GM12878 (cell line): ENCODE measurements at regions not wholly inside any gene's neighbourhood (a gene's known extent, or its start where the extent isn't known, plus 50 kb on each side); places are given as distances from the start of the nearest gene placed in this dataset.

ENCODE experiments used
- ATAC-seq: fragments of 200-7000 bp; cut with Tn5 transposase; 3 replicates; pipeline ENCODE4 v1.9.1; 2020; ENCODE audit warnings: mild to moderate bottlenecking, moderate library complexity
- BruUV-seq: library from RNA; stranded (reverse); fragments of 400-500 nt; replicated peaks from 2 replicates; lab custom pipeline; 2021; lab: Mats Ljungman, UMichigan
- CTCF ChIA-PET: fragments of 300-600 bp; sonication (Branson Sonifier 250); formaldehyde crosslinking; extraction: SDS; loops from one replicate; lab custom pipeline; 2021; ENCODE audit warnings: inconsistent platforms; lab: Yijun Ruan, JAX
- POLR2A ChIA-PET: fragments of 350-600 bp; formaldehyde crosslinking; extraction: SDS; loops from one replicate; lab custom pipeline; 2021; ENCODE audit warnings: inconsistent platforms; lab: Charles Lee
- RAD21 ChIA-PET: fragments of 300-600 bp; sonication (Branson Sonifier 250); formaldehyde crosslinking; loops from one replicate; lab custom pipeline; 2023; ENCODE audit warnings: antibody characterized with exemption; ENCODE audit not compliant: unreplicated experiment; lab: Charles Lee
- SMC1A ChIA-PET: fragments of 300-600 bp; sonication (Branson Sonifier 250); formaldehyde crosslinking; loops from one replicate; lab custom pipeline; 2023; ENCODE audit not compliant: unreplicated experiment, uncharacterized antibody; lab: Charles Lee
- DNase-seq: peaks from one replicate; pipeline ENCODE4 v3.0.0-alpha.2; 2011; ENCODE audit warnings: low read depth, low spot score
- FAIRE-seq: peaks from 3 replicates; lab custom pipeline; 2011; peaks lifted over from hg19 to GRCh38; lab: Jason Lieb, UNC
- H2AFZ ChIP-seq: 2 replicates; pipeline ENCODE4 v1.6.0; 2011; ENCODE audit warnings: low read depth, low read length, control low read depth; ENCODE audit not compliant: control insufficient read depth
- H3K27ac ChIP-seq: 2 replicates; pipeline ENCODE4 v1.5.1; 2011; ENCODE audit warnings: control low read depth; ENCODE audit not compliant: control insufficient read depth, insufficient read depth
- H3K27me3 ChIP-seq, 2 experiments: replicated peaks in 1 of 2; 2 replicates each; pipeline versions ENCODE4 v1.6.0 to v1.6.1; 2011; ENCODE audit warnings: low read length in 1 of 2; ENCODE audit not compliant: control insufficient read depth in 2 of 2, insufficient read depth in 2 of 2
- H3K36me3 ChIP-seq, 2 experiments: 2 replicates each; pipeline ENCODE4 v1.5.1; 2011; ENCODE audit warnings: low read length in 1 of 2; ENCODE audit not compliant: control insufficient read depth in 2 of 2, insufficient read depth in 2 of 2
- H3K4me1 ChIP-seq: 2 replicates; pipeline ENCODE4 v1.6.1; 2011; ENCODE audit warnings: mild to moderate bottlenecking, low read length, moderate library complexity, mixed read lengths; ENCODE audit not compliant: control insufficient read depth, insufficient read depth
- H3K4me2 ChIP-seq: 2 replicates; pipeline ENCODE4 v1.6.0; 2011; ENCODE audit warnings: control low read depth; ENCODE audit not compliant: control insufficient read depth, insufficient read depth
- H3K4me3 ChIP-seq: fragments of 200-600 bp; sonication (generic); 2 replicates; pipeline ENCODE4 v1.5.1; 2016
- H3K79me2 ChIP-seq: 2 replicates; pipeline ENCODE4 v1.6.0; 2011; ENCODE audit warnings: low read length; ENCODE audit not compliant: control insufficient read depth, insufficient read depth
- H3K9ac ChIP-seq: 2 replicates; pipeline ENCODE4 v1.8.0; 2011; ENCODE audit warnings: low read length, control low read depth, mixed read lengths; ENCODE audit not compliant: control insufficient read depth, insufficient read depth
- H3K9me3 ChIP-seq: replicated peaks from 3 replicates; pipeline ENCODE4 v1.5.1; 2011; ENCODE audit warnings: mild to moderate bottlenecking, low read length; ENCODE audit not compliant: control insufficient read depth, insufficient read depth
- H4K20me1 ChIP-seq: 2 replicates; pipeline ENCODE4 v1.6.0; 2011; ENCODE audit not compliant: control insufficient read depth, insufficient read depth
- CREB1 ChIP-seq: IDR thresholded peaks from 2 replicates; pipeline ENCODE4 v1.6.1; 2012; ENCODE audit warnings: low read depth, mild to moderate bottlenecking, inconsistent platforms
- NBN ChIP-seq: fragments of 450-650 bp; IDR thresholded peaks from 2 replicates; pipeline ENCODE4 v1.6.1; 2016
- RAD51 ChIP-seq: fragments of 450-650 bp; IDR thresholded peaks from 2 replicates; pipeline ENCODE4 v1.6.1; 2016; ENCODE audit warnings: moderate library complexity, mild to moderate bottlenecking, inconsistent platforms
- SREBF1 ChIP-seq: IDR thresholded peaks from 2 replicates; pipeline ENCODE4 v1.6.1; 2012; ENCODE audit warnings: mild to moderate bottlenecking, low read length
- SRF ChIP-seq, 2 experiments: IDR thresholded peaks; 2 replicates each; pipeline ENCODE4 v1.6.1; 2011; ENCODE audit warnings: low read depth in 2 of 2, low read length in 2 of 2, mild to moderate bottlenecking in 1 of 2, moderate library complexity in 1 of 2
- TCF12 ChIP-seq: IDR thresholded peaks from 2 replicates; pipeline ENCODE4 v1.6.1; 2011; ENCODE audit warnings: low read depth, mild to moderate bottlenecking, low read length
- ZBED1 ChIP-seq: IDR thresholded peaks from 2 replicates; pipeline ENCODE4 v1.6.1; 2016; ENCODE audit warnings: borderline replicate concordance
- WGBS: methylation state at CpG from one replicate; pipeline ENCODE4 v1.1.6; 2016; ENCODE audit warnings: low lambda C conversion rate; ENCODE audit not compliant: insufficient replicate concordance, insufficient coverage; ENCODE audit errors: missing lambda C conversion rate; 5-methylcytosine and 5-hydroxymethylcytosine counted together
- in situ Hi-C: fragments of 300-500 bp; cut with MboI; formaldehyde crosslinking; loops from 9 replicates; pipeline ENCODE4 v1.14.3; 2018; ENCODE audit warnings: mixed read lengths
- intact Hi-C: fragments of 100-400 bp; cut with micrococcal nuclease; formaldehyde crosslinking; loops from one replicate; pipeline ENCODE4 v1.14.2; 2022; ENCODE audit not compliant: unreplicated experiment

DNA sequence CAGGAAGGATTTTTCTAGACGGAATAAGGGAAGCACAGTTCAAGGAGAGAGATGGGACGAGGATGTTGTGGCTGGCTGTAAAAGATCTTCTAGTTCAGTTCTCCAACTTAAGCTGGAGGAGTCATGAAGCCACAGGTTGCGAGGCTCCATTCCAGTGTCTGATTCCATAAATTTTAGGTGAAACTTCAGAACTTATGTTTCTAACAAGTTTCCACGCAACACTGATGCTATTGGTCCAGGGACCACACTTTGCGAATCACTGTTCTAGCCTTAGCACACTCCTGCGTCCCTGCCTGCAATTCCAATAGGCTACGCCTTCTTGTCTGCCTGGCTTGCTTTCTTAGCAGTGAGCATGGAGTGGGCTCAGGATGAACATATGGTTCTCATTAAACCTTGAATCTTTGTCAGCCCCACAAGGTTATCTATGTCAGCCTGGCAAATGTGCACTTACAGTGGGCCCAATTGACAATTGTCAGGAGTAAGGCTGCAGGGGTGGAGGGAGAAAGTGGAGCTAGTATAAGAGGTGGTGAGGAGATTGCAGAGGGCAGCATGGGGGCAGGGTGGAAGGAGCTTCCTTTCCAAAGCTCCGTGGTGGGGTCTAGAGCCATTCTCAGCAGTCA, 438.1 kb upstream of the ST6GAL2 start:
- ChIA-PET POLR2A (no interaction called here), SMC1A (no interaction called here), RAD21 (no interaction called here), CTCF (no interaction called here)
- Histone ChIP-seq H3K9ac (no peak overlapping the region), H3K4me1 (no peaks in the 10 kb centered on the region), H3K27ac (no peak overlapping the region), H3K4me3 (no peak overlapping the region), H4K20me1 (no peaks in the 10 kb centered on the region), H3K27me3 (no peaks in the 10 kb centered on the region), H3K79me2 (no peaks in the 10 kb centered on the region), H2AFZ (no peak overlapping the region), H3K36me3 (no peaks in the 10 kb centered on the region), H3K9me3 (no peaks in the 10 kb centered on the region), H3K4me2 (no peak overlapping the region)
- no TSS peak for BruUV-seq
- ATAC-seq: no peak
- TF ChIP-seq RAD51: no peak
- no peak for TF ChIP-seq TCF12
- no peak for TF ChIP-seq SRF (IDR thresholded peaks at IDR 0.05; ENCODE audit: low read depth in 2 of 2, low read length in 2 of 2)
- intact Hi-C loops (no loop called here), in situ Hi-C loops (no loop called here)
- no peak for FAIRE-seq
- 16% methylated on average over 7 of the region's 8 CpGs for whole genome bisulfite sequencing
- no peak for DNase-seq

DNA sequence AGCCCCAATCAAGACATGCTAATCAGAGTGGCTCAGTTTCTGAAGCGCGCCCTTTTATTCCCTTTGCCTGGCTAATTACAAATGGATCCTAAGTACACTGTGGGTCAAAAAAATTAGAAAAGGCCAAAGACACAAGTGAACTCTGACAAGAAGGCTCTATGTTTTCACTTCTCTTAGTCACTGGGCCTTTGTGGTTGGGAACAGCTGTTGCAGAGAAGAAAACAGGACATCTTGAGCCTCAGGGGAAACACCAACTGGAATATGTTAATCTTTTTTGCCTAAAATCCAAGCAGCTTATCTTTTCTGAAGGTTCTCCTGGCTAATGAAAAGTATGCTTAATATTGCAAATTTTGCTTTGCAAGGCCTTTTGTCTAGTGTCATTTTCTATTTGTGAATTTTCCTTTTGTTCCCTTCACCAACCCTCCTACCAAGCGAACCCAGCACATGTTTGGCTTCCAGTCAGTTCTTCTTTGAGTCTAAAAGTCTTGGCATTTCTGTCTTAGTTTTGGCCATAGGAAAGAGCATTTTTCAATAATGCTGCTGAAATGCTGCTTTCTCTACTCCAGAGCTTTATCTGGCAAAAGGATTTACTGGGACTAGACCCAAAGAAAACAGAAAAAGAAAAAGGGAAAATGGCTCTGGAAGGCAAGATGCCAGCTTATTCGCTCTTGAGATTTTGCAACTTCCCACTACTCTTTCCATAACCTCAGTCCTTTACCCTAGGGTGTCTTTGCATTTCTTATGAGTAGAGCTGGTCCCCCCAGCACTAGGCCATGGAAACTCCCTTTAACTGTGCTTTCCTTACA, 440.2 kb upstream of the ST6GAL2 start:
- no peak overlapping the region for H3K9ac ChIP-seq
- H3K4me3 ChIP-seq: no peak overlapping the region
- no peaks in the 10 kb centered on the region for H3K9me3 ChIP-seq
- H3K4me1 ChIP-seq: no peaks in the 10 kb centered on the region
- H3K79me2 ChIP-seq: no peaks in the 10 kb centered on the region
- no peaks in the 10 kb centered on the region for H3K27me3 ChIP-seq
- H4K20me1 ChIP-seq: no peaks in the 10 kb centered on the region
- DNase-seq (no peak), FAIRE-seq (no peak), ATAC-seq (no peak)
- ChIA-PET SMC1A (interaction anchor here (1.0 kb wide), 1 partner anchor 9 kb away, joined by 3 read pairs; no protein-coding TSS in a partner anchor), POLR2A (no interaction called here), CTCF (no interaction called here), RAD21 (no interaction called here)
- no peak overlapping the region for H3K4me2 ChIP-seq
- in situ Hi-C loops (no loop called here), intact Hi-C loops (no loop called here)
- no peak for TF ChIP-seq NBN
- TF ChIP-seq CREB1: no peak
- no peak for TF ChIP-seq ZBED1
- no peak for TF ChIP-seq SREBF1
- no peak overlapping the region for H3K27ac ChIP-seq
- no TSS peak for BruUV-seq
- H3K36me3 ChIP-seq: no peaks in the 10 kb centered on the region
- H2AFZ ChIP-seq: no peak overlapping the region
- 34% methylated on average over 4 of the region's 4 CpGs for WGBS
